ENCODE measurements at regions not wholly inside any gene's neighbourhood (a gene's known extent, or its start where the extent isn't known, plus 50 kb on each side); places are given as distances from the start of the nearest gene placed in this dataset.

DNA sequence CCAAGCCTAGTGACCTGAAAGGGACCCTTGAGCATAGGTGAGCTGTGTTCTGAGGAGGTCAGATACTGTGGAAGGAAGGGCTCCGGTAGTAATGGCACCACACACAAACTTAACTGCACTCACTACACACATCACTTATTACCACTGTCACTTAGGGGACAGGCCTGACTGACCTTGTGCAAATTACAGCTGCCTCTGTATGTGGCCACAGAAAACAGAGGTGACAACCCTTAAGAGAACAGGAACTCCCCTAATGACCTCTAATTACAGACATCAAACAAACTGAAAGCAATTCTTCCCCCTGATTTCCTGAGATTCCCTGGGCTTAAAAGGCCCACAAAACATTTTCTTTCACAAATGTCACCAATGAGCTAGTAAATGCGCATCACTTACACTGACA, 360.6 kb downstream of the RND3 start:
- Mint-ChIP-seq H3K4me3 (no peak overlapping the region), H3K4me1 (no peaks in the 10 kb centered on the region), H3K36me3 (no peaks in the 10 kb centered on the region), H3K27ac (no peak overlapping the region), H3K27me3 (ENCODE audit: low read depth in 2 of 2) (no peaks in the 10 kb centered on the region), H3K9me3 (peaks cover 10 to 11% of the 10 kb centered on the region in 2 donors)
- Histone ChIP-seq H3K36me3 (ENCODE audit: control insufficient read depth, insufficient read depth, low read length) (no peaks in the 10 kb centered on the region), H3K27ac (ENCODE audit: low read length) (peak overlapping the region; percentile 11), H3K4me3 (ENCODE audit: low read length) (no peak overlapping the region), H3K9me3 (ENCODE audit: control insufficient read depth, insufficient read depth, low read length) (peaks cover 4% of the 10 kb centered on the region), H3K4me1 (ENCODE audit: control insufficient read depth, insufficient read depth, low read length) (peaks cover 5% of the 10 kb centered on the region), H3K27me3 (ENCODE audit: control insufficient read depth, insufficient read depth, low read length) (no peaks in the 10 kb centered on the region)
- no peak for TF ChIP-seq CTCF (IDR thresholded peaks at IDR 0.05)
- intact Hi-C loops (cut with micrococcal nuclease): no loop called here
- ATAC-seq (peak in 2 of 3 donors; percentile 18 to 35), DNase-seq (no peak)
- 80% methylated on average over 1 of the region's 2 CpGs for WGBS (ENCODE audit: insufficient coverage)

- WGBS (ENCODE audit: insufficient coverage): 83% methylated on average over 7 of the region's 7 CpGs
- ATAC-seq: no peak
- H3K9me3 ChIP-seq (ENCODE audit: control insufficient read depth, insufficient read depth, low read length): peaks cover 4% of the 10 kb centered on the region
- Mint-ChIP-seq H3K9me3 (peaks cover 10 to 11% of the 10 kb centered on the region in 2 donors), H3K27me3 (ENCODE audit: low read depth in 2 of 2) (no peaks in the 10 kb centered on the region), H3K4me1 (no peaks in the 10 kb centered on the region), H3K4me3 (no peak overlapping the region), H3K27ac (no peak overlapping the region), H3K36me3 (no peaks in the 10 kb centered on the region)
- no peaks in the 10 kb centered on the region for H3K27me3 ChIP-seq (ENCODE audit: control insufficient read depth, insufficient read depth, low read length)
- H3K4me1 ChIP-seq (ENCODE audit: control insufficient read depth, insufficient read depth, low read length): peaks cover 5% of the 10 kb centered on the region
- H3K36me3 ChIP-seq (ENCODE audit: control insufficient read depth, insufficient read depth, low read length): no peaks in the 10 kb centered on the region
- no peak overlapping the region for H3K4me3 ChIP-seq (ENCODE audit: low read length)
- no peak for DNase-seq
- no peak for TF ChIP-seq CTCF (IDR thresholded peaks at IDR 0.05)
- intact Hi-C loops (cut with micrococcal nuclease): no loop called here
- H3K27ac ChIP-seq (ENCODE audit: low read length): peak overlapping the region; percentile 11
Measured at GRCh38 chr2:150126143-150126740, 361.2 kb downstream of the RND3 start.

DNA sequence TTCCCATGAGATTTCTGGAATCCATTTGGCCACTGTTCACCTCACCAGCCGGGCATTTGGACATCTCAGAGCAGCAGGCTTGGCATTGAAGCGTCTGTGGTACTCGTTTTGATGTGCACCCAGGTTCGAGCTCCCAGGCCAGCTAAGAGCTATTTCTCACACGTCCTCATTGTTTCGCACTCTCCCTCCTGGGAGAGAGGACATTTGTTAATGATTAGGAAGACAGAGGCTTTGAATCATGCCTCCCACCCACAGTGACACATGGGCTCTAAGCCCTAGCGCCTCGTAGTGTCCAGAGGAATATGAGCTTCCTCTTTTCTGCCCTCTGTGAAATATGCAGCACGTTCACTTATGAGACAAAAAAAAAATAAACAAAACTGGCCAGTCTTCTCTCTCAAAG, 361.8 kb downstream of the RND3 start:
- Histone ChIP-seq H3K4me1 (ENCODE audit: control insufficient read depth, insufficient read depth, low read length) (peaks cover 5% of the 10 kb centered on the region), H3K9me3 (ENCODE audit: control insufficient read depth, insufficient read depth, low read length) (peaks cover 4% of the 10 kb centered on the region), H3K4me3 (ENCODE audit: low read length) (no peak overlapping the region), H3K36me3 (ENCODE audit: control insufficient read depth, insufficient read depth, low read length) (no peaks in the 10 kb centered on the region), H3K27me3 (ENCODE audit: control insufficient read depth, insufficient read depth, low read length) (no peaks in the 10 kb centered on the region), H3K27ac (ENCODE audit: low read length) (no peak overlapping the region)
- intact Hi-C loops (cut with micrococcal nuclease): no loop called here
- Mint-ChIP-seq H3K9me3 (peaks cover 10 to 11% of the 10 kb centered on the region in 2 donors), H3K36me3 (no peaks in the 10 kb centered on the region), H3K27ac (no peak overlapping the region), H3K27me3 (ENCODE audit: low read depth in 2 of 2) (no peaks in the 10 kb centered on the region), H3K4me3 (no peak overlapping the region), H3K4me1 (no peaks in the 10 kb centered on the region)
- no peak for DNase-seq
- no peak for ATAC-seq
- 36% methylated on average over 8 of the region's 9 CpGs for WGBS (ENCODE audit: insufficient coverage)
- no peak for TF ChIP-seq CTCF (IDR thresholded peaks at IDR 0.05)

GRCh38 chr2:150125188-150125587, 362.3 kb downstream of the RND3 start:
- Histone ChIP-seq H3K27me3 (ENCODE audit: control insufficient read depth, insufficient read depth, low read length) (no peaks in the 10 kb centered on the region), H3K27ac (ENCODE audit: low read length) (no peak overlapping the region), H3K36me3 (ENCODE audit: control insufficient read depth, insufficient read depth, low read length) (no peaks in the 10 kb centered on the region), H3K9me3 (ENCODE audit: control insufficient read depth, insufficient read depth, low read length) (peaks cover 4% of the 10 kb centered on the region), H3K4me3 (ENCODE audit: low read length) (no peak overlapping the region), H3K4me1 (ENCODE audit: control insufficient read depth, insufficient read depth, low read length) (peaks cover 5% of the 10 kb centered on the region)
- 89% methylated on average over 5 of the region's 5 CpGs for WGBS (ENCODE audit: insufficient coverage)
- no peak overlapping the region for H3K27ac Mint-ChIP-seq
- H3K9me3 Mint-ChIP-seq: peaks cover 10 to 11% of the 10 kb centered on the region in 2 donors
- DNase-seq: no peak
- H3K27me3 Mint-ChIP-seq (ENCODE audit: low read depth in 2 of 2): no peaks in the 10 kb centered on the region
- H3K36me3 Mint-ChIP-seq: no peaks in the 10 kb centered on the region
- no peak for ATAC-seq
- no peak overlapping the region for H3K4me3 Mint-ChIP-seq
- intact Hi-C loops (cut with micrococcal nuclease): no loop called here
- no peak for TF ChIP-seq CTCF (IDR thresholded peaks at IDR 0.05)
- H3K4me1 Mint-ChIP-seq: no peaks in the 10 kb centered on the region
